GM19463 (cell line): ENCODE measurements at regions not wholly inside any gene's neighbourhood (a gene's known extent, or its start where the extent isn't known, plus 50 kb on each side); places are given as distances from the start of the nearest gene placed in this dataset.
"Not testable (repeated sequence)": the region's sequence is repeated elsewhere in the genome, so short reads cannot be mapped to it uniquely, and the experiment has no call there.

Experiments used
- ATAC-seq: cut with Tn5 transposase; IDR thresholded peaks from one replicate; pipeline ENCODE4 v1.9.1; 2021; ENCODE audit warnings: mild to moderate bottlenecking, moderate library complexity; ENCODE audit not compliant: unreplicated experiment

DNA sequence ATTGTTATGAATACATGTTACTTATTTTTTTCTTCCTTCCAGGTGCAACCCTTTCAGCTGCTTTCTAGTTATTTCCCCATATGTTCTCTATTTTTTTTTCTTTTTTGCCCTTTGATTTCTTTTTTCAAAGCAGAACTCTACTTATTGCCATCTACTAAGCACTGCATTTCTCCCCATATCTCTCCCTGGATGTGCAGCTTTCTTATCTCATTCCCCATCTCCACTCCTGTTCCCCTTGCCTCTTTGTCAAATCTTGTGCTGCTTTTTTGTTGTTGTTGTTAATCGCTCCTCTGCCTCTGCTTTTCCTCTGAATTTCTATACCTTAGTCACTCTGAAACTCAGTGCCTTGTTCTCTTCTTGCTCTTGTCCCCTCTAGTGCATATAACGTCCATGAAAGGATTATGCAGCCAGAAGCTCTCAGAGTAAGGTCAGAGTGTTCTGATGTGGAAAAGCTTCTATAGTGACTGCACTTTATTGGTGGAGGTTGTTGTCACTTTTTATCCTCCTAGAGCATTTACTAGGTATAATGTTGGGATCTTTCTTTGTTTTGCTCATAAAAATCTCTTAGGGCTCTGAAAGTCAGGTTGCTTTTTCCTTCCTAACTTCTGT lies 51.1 kb upstream of the JADE1 start:
- no peak for ATAC-seq

DNA sequence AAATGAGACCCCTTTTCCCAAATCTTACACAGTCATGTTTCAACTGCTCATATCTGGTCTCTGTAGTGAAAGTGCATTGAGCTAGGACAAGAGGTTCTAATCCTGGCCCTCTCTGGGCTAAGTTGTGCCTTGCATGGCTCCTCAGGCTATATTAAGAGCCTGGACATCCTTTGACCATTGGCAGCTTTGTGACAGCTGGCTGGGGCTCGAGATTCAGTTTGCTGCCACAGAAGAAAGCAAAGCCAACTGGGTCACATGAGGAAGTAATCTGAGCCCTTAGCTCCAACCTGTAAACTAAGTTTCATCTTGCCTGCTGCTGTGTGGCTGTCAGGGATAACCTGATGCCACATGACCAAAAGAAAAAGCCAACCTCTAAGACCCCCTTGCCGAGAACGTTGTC lies 51.8 kb upstream of the JADE1 start:
- no peak for ATAC-seq

DNA sequence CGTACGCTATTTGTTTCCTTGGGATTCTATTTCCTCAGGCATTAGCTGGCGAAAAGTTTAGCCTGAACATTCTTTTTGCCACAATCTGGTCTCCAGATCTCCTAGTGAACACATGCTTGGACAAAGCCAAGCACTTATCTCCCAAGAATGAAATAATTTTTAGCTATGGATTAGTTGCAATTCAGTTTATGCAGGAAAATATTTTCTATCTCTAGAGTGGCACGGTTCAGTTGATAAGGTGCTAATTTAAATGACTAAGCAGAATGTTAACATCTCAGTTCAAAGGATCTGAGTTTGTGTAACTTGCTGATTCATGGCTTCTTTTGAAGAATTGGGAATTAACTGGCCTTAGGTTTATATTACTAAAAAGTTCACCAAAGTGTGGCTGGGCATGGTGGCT lies 58.1 kb upstream of the JADE1 start:
- no peak for ATAC-seq

DNA sequence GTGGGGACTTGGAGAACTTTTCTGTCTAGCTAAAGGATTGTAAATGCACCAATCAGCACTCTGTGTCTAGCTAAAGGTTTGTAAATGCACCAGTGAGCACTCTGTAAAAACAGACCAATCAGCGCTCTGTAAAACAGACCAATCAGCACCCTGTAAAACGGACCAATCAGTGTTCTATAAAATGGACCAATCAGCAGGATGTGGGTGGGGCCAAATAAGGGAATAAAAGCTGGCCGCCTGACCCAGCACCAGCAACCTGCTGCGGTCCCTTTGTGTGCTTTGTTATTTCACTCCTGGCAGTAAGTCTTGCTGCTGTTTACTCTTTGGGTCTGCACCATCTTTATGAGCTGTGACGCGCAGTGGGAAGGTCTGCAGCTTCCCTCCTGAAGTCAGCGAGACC lies 67.8 kb upstream of the JADE1 start:
- not testable (repeated sequence) for ATAC-seq

DNA sequence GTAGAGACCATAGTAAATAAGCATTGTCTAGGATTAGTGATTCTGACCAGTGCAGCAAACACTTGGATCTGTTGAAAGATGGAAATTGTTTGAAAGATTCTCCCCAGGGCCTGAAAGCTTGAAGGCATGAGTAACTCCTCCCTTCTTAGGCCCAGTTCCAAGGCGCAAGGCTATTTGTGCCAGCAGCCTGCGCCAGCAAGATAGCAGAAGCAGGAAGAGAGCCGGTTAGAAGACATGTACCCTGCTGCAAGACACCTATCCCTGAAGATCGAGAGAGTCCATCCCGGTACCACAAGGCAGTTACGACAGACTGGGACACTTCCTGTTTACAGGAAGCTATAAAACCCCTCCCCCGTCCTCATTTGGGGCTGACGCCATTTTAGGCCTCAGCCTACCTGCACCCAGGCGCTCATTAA lies 72.4 kb upstream of the JADE1 start:
- no peak for ATAC-seq

DNA sequence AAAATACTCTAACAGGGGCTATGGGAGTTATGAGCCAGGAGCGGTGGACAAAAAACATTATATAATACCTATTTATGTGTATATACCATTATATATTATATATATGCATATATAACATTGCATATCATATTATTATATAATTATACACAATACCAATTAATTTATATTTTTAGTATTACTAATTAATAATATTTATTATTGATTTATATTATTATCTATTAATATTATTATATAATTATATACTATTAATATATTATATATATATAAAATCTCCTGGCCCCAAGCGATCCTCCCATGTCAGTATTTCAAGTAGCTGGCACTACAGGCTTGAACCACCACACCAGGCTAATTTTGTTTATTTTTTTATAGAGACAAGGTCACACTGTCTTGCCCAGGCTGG lies 73.8 kb upstream of the JADE1 start:
- ATAC-seq: no peak

DNA sequence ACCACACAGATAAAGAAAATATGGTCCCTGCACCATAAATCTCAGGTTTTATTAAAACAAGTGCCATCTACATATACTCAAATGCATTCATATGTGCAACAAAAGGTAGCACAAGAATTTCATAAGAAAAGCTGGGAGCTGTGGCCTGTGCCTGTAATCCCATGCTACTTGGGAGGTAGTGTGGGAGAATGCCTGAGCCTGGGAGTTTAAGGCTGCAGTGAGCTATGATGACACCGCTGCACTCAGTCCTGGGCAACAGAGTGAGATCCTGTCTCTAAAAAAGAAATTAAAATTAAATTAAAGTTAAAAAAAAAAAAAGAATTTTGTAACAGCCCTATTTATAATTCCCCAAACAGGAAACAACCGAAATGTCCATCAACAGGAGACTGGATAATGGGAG lies 81.3 kb upstream of the JADE1 start:
- ATAC-seq: no peak

DNA sequence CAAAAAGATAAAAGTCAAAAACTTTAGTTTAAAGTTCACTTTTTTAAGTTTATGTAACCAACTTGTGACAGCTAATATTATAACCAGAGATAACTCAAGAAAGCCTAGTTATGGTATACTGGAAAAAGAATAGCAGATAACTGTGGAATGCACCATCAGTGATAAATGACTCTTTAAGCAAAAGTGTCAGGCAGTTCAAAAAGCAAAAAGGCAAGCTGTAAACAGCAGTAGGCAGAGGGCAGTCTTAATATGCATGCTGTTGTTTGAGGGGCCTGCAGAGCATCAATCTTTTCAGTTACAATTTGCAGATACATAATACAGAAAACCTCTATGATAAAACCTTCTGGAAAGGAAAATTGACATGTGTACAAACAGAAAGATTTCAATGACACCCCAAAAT lies 81.8 kb upstream of the JADE1 start:
- ATAC-seq: no peak

DNA sequence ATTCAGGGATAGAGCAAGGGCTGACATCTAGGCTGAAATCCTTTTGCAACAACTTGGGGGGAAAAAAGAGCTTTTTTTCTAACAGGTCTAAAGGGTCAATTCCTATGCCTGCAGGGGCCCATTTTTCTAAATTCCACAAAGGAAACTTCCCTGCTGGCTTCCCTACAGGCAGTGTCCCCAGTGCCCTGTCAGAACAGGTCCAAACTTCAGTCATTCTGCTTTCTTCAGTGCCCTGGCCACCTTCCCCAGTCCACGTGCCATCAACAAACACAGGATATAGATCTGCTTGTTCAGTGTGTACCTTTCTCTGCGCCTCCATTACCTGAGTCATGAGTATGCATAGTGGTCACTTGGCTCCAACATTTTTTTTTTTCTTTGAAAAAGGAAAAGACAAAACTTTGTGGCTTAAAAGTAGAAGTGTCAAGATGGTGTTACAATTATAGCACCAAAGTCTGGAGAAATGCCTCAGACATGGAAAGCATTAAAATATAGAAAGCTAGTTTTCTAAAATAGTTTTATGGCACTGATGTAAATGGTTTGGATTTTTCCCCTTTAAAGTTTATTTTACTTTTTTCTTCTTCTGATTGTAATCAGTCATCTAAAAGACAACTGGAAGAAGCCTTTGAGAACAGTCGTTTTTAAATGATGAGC lies 84.0 kb upstream of the JADE1 start:
- ATAC-seq: no peak

DNA sequence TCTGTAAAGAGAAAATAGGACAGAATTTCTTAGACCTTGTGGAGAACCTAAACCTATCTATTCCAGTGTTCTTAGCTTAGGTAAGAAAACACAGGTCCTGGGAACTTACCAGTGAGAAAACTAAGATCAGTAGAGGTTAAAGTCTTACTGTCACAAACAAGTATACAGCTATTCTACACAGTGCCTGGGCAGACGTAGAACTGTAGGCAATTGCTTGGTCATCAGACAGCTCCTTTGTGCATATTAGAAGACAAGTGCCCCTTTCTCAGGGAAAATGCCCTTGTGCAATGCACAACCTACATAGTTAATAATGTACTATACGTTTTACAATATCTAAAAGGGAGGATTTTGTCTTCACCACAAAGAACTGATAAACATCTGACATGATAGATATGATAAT lies 86.6 kb upstream of the JADE1 start:
- no peak for ATAC-seq

DNA sequence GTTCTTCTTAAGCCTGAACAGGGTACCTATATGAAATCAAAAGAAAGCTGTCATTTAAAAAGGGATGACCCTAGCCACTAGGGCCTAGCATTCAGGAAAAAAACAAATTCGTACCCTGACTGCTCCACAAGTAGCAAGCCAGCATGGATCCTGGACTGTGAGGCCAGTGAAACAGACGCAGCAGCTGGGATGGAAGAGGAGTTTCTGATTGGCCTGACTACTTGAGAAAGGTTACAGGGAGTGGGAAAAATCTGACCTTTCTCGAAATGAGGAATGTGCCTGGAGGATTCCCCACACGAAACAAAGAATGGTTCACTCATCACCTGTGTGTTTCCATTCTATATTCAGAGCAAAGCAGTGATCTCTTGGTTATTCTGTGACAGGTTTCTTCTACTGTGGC lies 87.6 kb upstream of the JADE1 start:
- no peak for ATAC-seq

DNA sequence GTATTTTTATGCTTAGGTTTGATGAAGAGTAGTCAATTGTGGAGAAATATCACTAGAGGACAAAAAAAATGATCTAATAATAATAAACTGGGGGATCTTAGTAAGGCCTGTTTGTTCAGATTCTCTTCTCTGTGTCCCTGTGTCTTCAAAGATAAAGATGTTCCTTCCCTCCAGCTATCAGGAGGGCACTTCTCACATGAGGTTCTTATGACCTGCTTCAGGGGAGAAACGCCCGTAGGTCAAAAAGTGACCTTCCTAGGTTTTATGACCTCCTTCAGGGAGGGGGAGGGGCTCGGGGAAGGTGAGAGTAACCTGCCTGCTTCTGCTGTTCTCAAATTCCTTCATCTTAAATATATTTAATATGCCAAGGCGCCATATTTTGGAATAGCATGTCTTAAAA lies 89.2 kb upstream of the JADE1 start:
- ATAC-seq: no peak

DNA sequence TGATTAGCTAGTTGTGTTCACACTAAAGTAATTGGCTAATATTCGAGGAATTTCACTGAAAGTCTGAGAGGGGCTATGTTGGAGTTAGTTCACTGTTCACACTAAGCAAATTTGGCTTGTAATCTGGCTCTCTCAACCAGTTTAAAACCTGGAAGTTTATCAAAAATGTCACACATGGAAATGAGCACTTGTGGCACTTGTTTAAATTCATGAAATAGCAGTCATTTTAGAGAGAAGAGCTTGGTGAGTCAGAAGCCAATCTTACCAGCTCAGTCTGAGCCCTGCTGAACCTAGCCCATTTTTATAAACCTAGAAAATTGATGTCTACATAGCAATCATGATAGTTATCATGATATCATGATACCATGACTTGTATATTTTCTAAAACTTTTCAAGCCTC lies 90.7 kb upstream of the JADE1 start:
- no peak for ATAC-seq

DNA sequence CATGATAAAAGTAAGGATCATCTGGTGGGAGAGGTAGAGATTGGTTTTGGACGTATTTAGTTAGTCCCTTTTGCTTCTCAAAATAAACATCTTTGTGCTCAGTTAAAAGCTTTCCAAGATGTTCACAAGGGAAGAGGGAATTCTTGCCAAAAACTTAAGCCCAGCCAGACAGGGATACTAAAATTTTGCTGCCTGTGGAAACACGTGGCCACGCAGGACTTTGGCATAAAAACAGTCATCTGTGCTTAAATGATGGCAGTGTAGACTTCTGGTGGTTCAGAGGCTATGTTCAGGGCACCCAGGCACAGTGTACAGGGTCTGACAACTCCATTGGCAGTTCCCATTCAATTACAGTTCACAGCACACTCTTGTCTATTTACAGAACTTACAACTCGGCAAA lies 93.2 kb upstream of the JADE1 start:
- ATAC-seq: no peak

DNA sequence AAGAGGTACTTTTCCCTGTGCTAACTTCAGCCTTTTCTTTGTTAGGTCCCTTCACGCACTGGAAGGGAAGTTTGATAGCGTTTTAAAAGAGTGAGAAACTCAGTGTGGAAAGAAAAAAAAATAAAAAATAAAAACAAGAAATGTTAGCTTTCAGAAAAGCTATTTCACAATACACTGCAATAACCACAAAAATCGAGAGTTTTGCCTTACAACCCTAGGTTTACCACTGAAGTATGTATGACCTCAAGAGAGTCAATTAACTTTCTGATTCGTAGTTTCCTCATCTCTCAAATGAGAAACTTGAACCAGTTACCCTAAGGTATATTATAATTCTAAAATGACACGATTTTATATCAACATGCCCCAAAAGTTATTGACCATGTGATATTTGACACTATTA lies 93.9 kb upstream of the JADE1 start:
- no peak for ATAC-seq

DNA sequence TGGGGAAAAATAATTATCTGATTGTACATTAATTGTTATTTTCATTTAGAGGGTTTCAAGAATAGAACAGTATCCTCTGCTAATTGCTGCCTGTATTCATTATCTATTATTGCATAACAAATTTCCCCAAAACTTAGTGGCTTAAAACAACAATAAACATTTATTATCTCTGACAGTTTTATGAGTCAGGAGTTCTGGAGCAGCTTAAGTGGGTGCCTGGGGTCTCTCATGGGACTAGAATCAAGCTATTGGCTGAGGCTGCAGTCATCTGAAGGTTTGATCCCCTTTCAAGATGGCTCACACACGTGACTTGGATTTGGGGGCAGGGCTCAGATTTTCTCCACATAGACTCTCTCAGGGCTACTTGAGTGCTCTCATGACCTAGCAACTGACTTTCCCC lies 98.1 kb upstream of the JADE1 start:
- ATAC-seq: no peak

DNA sequence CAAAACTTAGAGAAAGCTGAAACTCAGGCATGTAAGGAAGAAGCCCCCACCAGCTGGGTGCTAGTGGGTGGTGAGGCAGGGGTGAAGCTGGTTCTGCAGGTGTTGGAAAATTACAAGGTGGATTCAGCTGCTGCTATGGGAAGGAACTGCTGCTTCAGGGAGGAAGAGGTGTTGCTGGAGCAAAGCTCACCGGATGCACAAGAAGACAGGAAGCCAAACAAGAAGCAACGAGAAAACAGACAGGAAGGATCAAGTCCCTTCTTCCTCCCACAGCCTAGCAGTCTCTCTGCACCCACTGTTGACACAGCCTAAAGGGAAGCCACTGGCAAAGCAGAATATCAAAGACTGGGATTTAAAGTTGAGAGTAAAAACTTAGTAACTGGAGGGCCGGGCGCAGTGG lies 100.2 kb upstream of the JADE1 start:
- ATAC-seq: no peak

DNA sequence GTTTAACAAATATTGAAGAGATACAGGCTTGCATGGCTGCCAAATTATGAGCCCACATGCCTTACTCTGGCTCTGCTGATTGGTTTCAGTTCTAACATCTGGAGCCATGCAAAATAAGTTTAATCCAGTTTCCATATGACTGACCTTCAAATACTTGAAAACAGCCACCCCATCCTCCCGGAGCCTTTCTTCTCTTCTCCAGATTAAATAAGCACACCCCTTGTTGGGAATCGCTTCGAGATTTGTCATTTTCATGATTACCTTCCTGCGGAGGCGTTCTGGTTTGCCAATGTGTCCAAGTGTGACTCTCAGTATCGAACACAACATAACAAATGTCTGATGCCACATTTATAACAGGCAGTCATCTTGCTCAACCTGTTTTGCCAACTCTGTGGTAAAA lies 101.6 kb upstream of the JADE1 start:
- no peak for ATAC-seq

DNA sequence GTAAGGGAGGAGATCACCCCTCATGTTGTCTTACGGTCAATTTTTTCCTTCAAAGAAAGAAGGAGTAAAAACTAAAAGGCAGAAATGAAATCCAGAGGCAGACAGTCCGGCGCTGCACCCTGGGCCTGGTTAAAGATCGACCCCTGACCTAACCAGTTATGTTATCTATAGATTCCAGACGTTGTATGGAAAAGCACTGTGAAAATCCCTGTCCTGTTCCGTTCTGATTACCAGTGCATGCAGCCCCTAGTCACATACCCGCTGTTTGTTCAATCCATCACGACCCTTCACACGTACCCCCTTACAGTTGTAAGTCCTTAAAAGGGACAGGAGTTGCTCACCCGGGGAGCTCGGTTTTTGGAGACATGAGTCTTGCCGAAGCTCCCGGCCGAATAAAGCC lies 105.6 kb upstream of the JADE1 start:
- ATAC-seq: no peak

DNA sequence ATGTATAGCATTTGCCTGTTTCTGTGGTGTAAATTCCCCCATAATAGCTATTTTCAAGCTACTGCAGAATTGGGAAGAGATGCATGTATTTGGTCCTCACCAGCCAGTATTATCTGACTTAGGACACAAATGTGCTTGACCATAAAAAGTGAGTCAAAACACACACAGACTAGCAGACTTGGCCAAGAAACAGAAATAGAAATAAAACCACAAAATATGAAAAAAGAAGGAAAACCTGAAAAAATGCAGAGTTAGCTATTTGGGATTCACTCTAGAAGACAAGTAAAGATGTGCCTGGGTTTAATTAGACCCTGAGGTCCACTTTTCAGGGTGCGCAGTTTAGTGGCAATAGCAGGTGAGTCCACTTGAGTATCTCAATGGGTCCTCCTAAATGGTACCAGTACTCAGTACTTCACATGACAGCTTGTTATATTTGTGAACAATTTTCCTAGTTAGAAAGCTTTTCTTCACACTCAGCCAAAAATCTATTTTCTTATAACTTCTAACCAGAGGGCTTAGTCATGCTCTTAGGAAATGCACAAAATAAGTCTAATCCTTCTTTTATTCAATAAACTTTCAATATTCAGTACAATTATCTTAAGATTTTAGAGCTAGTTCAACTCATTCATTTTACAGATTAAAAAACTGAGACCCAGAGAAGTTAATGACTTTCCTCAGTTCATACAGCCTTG lies 108.7 kb upstream of the JADE1 start:
- no peak for ATAC-seq

DNA sequence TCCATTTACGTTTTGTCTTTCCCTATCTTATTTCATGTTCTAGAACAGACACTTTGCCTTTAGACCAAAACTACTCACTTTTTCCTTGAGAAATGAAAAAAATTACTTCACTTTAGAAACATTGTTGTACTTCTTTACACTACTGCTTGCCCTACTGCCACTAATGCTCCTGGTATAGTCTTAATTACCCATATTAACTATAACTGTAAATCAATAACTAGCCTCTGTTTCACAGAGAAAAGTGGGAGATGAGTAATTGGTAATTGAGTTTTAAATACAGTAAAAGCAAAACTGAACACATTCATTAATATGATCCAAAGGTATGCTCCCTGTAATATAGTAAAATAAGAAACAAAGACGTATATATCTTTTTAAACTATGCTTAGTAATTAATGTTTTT lies 111.1 kb upstream of the JADE1 start:
- peak; percentile 74 for ATAC-seq

DNA sequence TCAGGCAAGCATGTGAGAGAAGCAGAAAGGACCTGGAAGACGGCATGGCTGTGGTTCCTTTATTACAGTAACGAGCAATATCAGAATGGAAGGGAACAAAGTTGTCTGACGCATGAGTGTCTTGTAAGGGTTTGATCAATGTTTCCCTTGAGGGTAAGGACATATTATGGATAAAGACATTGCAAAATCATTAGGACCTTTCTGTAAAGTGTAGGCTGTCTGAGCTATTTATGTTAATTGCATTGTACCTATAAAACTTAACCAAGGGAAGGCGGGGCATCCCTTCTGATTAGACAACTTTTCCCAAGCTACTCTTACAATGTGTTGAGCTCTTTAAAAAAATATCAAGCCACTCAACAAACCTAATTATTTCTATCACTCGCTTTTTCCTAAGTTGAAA lies 112.2 kb upstream of the JADE1 start:
- no peak for ATAC-seq

DNA sequence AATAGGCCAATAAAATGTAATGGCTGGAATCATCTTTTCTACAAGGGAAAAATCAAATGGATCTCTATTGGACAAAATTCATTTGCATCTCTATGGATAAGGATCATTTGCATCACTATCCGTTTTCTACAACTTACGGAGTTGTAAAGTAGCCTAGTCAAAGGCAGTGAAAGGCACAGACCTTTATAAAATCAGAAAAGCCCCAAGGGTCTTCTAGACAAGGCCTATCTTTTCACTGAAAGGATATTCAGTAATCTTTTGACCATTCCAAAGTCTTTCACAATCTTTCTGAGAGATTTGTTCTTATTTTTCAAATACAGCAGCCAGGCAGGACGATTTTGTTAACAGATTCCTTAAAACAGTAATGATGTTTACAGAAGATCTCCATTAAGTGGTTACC lies 119.5 kb upstream of the JADE1 start:
- ATAC-seq: no peak
